Activated CD4-positive, CD25-positive, alpha-beta regulatory T cell treated with anti-CD3 and anti-CD28 coated beads, Interleukin-2, amount 50 U/mL, for 16 hours (primary cell): ENCODE measurements at regions not wholly inside any gene's neighbourhood (a gene's known extent, or its start where the extent isn't known, plus 50 kb on each side); places are given as distances from the start of the nearest gene placed in this dataset.
"Not testable (repeated sequence)": the region's sequence is repeated elsewhere in the genome, so short reads cannot be mapped to it uniquely, and the experiment has no call there.

Experiments used
- DNase-seq: peaks from one replicate; pipeline ENCODE4 v3.0.0-alpha.2; 2020; ENCODE audit warnings: low read depth, low spot score

DNA sequence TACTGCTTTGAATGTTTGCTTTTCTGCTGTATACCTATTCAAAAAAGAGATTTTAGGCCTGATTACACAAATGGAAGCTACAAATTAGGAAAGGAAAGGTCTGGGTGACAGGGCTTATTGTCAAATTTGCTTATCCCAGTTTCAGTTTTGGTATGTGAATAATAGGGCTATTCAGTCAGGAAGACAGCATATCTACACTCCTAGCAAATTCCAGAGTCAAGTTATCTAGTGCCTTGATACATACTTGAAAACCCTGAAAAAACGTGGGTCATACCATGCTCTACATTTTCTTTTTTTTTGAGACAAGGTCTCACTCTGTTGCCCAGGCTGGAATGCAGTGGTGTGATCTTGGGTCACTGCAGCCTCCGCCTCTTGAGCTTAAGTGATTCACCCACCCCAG lies 59.2 kb upstream of the CCDC180 start:
- DNase-seq = not testable (repeated sequence)

DNA sequence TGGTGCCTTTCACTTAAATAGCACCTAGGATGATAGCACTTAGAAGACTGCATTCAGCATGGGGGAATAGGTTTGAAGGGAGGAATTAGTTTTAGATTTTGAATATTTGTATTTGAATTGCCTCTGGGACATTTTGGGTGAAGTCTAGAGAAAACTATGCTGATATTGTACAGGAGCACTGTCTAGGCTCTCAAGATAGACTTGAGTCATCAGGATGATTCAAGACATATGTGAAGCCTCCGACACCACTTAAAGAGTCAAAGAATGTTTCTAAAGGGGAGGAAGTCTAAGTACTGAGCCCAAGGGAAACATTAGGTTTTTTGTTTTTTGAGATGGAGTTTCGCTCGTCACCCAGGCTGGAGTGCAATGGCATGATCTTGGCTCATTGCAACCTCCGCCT lies 63.9 kb upstream of the CCDC180 start:
- DNase-seq = no peak

DNA sequence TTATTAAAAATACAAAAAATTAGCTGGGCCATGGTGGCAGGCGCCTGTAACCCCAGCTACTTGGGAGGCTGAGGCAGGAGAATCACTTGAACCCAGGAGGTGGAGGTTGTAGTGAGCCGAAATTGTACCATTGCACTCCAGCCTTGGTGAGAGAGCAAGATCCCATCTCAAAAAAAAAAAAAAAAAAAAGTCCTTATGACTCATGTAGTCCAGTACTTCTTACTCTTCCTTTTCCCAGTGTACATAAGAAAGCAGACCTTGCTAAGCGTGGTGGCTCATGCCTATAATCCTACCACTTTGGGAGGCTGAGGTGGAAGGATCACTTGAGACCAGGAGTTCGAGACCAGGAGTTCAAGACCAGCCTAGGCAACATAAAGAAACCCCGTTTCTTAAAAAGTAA lies 66.0 kb upstream of the CCDC180 start:
- DNase-seq = not testable (repeated sequence)

DNA sequence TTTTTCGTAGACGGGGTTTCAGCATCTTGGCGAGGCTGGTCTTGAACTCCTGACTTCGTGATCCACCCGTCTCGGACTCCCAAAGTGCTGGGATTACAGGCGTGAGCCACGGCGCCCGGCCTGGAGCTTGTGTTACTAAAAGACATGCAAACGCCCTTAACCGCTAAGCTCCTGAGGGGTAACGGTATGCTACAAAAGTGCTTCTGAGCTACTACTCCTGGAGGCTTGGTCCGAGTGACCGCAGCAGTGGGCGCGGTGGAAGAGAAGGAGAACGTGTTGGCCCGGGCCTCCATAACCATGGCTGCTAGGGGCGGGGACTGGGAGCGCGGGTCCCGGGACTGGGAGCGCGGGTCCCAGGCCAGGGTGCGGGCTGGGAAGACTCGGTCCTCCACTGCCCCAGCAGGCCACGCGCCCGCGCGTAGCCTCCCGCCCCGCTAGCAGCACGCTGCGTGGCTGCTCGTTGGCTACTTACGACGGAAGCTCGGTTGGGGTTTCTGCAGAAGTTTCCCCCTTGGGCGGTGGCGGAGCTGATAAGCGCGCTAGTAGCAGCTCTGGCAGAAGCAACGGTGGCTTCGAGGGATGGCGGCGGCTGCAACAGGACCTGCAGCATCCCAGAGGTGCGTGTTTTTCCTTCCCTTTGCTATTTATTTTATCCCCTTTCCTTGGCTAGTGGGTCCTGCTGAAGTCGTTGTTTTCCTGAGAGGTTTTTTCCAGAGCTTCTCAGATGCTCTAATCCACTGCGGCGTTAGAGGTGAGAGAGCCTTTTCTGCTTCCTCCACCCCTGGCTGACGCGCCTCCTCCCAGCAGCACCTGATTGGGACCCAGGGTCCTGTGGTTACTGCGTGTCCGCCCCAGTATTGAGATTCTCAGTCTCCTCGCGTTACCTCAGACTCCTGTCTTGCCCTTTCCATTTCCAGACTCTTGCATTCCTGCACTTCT lies 69.2 kb upstream of the CCDC180 start:
- DNase-seq = peak; percentile 37

DNA sequence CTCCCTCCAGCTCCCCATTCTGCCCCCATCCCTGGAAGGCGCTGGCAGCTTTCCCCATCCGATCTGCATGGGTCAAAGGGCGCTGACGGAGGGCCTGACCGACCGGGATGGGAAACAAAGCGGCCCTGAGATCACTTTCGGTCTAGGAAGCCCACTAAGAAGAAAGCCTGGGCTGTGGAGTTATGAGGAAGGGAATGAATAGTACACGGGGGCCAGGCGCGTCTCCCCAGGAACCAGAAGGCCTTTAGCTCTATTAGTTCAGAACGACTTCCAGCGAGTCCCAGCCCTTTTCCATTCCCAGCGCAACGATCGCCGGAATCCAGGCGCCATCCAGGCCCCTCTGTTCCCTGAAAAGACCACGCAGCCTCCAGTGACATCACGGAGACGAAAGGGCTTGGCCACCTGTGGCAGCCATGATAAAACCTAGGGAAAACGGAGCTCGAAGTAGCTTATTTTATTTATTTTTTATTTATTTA lies 70.1 kb upstream of the CCDC180 start:
- DNase-seq = no peak

DNA sequence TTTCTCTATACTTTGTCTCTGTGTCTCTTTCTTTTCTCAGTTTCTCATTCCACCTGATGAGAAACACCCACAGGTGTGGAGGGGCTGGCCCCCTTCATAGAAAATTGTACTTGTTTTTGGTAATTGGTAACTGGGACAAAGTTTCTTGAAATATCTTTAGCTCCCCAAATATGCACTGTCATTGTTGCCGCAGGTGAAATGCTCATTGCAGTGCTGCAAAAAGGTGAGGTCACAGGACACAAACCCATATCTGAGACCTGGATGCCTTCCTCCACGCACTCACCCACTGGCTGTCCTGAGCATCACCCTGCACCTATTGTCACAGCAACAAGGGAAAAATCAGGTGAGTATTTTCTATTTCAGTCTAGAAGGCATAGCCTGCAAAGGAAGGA lies 74.5 kb upstream of the CCDC180 start:
- DNase-seq = not testable (repeated sequence)

DNA sequence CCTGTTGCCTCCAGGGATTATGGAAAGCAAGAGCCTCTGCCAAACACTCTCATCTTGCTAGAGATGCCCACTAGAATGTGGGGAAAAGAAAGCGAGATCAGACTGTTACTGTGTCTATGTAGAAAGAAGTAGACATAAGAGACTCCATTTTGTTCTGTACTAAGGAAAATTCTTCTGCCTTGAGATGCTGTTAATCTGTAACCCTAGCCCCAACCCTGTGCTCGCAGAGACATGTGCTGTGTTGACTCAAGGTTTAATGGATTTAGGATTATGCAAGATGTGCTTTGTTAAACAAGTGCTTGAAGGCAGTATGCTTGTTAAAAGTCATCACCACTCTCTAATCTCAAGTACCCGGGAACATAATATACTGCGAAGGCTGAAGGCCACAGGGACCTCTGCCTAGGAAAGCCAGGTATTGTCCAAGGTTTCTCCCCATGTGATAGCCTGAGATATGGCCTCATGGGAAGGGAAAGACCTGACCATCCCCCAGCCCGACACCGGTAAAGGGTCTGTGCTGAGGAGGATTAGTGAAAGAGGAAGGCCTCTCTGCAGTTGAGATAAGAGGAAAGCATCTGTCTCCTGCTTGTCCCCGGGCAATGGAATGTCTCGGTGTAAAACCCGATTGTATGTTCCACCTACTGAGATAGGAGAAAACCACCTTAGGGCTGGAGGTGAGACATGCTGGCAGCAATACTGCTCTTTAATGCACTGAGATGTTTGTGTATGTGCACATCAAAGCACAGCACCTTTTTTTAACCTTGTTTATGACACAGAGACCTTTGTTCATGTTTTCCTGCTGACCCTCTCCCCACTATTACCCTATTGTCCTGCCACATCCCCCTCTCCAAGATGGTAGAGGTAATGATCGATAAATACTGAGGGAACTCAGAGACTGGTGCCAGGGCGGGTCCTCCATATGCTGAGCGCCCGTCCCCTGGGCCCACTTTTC lies 75.1 kb upstream of the CCDC180 start:
- DNase-seq = not testable (repeated sequence)

DNA sequence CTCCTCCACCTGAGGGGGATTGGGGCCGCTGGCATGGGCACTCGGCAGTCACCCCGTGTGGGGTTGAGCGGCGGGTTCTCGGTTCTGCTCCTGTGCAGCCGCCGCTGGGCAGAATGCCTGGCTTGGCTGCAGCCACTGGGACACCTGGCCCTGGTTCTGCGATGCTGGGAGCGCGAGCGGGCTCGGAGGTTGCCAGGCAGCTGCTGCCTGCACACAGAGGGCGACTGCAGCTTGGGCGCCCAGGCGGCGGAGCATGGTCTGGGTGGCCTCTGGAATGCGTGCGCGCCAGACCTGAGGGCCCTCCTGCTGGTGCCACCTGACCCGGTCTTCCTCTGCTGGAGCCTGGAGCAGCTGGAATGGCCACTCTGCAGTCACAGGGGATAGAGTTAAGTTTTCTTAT lies 85.1 kb upstream of the CCDC180 start:
- not testable (repeated sequence) for DNase-seq

DNA sequence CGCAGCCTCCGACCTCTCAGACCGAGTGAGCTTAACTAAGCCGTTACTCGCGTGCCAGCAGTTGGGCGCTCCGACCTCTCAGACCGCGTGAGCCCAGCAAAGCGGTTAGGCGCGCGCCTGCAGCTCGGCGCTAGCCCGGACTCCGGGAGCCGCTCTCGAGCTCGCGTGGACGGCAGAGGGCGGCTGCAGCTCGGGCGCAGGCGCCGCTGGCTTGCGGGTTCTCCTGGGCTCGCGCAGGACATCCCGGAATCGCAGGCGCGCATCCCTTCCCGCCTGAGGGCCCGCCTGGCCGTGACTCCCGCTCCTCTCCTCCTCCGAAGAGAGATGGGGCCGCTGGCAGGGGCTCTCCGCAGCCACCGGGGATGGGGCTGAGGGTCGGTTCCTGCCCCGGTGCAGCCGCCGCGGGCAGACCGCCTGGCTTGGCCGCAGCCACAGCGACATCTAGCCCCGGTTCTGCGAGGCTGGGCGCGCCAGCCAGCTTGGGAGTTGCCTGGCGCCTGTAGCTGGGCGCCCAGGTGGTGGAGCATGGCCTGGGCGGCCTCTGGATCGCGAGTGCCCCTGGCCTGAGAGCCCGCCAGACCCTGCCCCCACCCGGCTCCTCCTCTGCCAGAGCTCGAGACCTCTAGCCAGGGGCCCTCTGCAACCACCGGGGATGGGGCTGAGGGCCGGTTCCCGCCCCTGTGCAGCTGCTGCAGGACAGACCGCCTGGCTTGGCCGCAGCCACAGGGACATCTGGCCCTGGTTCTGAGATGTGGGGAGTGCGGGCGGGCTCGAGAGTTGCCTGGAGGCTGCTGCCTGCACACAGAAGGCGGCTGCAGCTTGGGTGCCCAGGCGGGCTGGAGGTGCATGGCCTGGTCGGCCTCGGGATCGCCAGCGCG lies 85.7 kb upstream of the CCDC180 start:
- DNase-seq = not testable (repeated sequence)

DNA sequence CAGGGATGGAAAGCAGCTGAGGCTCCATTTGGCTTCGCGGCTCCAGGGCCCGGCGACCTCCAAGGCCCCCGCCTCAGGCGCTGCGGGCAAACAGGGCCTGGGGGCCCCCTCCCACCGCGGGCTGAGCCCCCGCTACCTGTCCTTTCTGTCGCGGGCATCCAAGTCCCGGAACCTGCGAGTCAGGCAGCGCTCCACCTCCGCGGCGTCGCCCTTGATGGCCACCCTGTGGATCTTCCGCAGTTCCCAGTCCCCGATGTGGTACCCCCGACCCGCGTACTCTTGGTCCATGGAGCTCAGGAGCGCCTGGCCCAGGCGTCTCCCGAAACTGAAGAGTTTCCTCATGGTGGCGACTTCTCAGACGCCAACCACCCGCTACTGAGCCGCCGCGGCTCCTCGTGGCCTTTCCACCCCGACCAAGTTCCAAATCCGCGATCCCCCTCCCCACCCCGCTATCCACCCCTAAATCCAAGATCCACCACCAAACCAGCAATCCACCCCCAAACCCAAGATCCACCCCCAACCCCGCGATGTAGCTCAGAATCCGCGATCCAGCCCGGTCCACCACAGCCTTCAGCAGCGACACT lies 86.5 kb upstream of the CCDC180 start:
- no peak for DNase-seq

DNA sequence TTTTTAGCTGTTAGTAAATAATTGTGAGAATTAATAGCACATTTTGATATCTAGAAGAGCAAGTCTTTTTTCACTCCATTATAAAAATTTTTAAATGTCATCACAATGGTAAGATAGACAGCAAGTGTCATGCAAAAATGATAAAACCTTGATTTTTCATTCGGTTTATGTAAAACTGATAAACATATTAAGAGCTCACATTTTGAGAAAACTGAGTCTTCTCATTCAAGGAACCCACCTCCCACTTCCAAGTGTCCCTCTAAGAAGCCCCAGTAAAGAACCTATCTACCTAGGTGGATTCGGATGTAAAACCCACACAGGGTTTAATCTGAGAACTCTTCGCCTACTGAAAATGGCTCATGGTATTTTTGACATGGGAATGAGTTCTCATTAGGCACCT lies 87.1 kb upstream of the CCDC180 start:
- DNase-seq = not testable (repeated sequence)

DNA sequence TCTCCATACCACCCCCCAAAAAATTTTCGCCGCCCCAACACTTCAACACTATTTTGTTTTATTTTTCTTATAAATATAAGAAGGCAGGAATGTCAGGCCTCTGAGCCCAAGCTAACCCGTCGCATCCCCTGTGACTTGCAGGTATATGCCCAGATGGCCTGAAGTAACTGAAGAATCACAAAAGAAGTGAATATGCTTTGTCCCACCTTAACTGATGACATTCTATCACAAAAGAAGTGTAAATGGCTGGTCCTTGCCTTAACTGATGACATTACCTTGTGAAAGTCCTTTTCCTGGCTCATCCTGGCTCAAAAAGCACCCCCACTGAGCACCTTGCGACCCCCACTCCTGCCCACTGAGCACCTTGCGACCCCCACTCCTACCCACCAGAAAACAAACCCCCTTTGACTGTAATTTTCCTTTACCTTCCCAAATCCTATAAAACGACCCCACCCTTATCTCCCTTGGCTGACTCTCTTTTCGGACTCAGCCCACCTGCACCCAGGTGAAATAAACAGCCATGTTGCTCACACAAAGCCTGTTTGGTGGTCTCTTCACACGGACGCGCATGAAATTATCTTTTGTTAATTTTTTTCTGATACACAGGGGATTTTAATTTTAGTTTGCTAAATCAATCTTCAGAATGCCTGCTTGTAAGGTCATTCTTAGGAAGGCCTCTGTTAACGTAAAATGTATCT lies 87.9 kb upstream of the CCDC180 start:
- DNase-seq = not testable (repeated sequence)

DNA sequence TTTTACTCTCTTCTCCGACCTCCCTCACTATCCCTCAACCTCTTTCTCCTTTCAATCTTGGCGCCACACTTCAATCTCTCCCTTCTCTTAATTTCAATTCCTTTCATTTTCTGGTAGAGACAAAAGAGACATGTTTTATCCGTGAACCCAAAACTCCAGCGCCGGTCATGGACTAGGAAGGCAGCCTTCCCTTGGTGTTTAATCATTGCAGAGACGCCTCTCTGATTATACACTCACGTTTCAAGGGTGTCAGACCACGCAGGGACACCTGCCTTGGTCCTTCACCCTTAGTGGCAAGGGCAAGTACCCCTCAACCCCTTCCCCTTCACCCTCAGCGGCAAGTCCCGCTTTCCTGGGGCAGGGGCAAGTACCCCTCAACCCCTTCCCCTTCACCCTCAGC lies 92.3 kb upstream of the CCDC180 start:
- DNase-seq = not testable (repeated sequence)

DNA sequence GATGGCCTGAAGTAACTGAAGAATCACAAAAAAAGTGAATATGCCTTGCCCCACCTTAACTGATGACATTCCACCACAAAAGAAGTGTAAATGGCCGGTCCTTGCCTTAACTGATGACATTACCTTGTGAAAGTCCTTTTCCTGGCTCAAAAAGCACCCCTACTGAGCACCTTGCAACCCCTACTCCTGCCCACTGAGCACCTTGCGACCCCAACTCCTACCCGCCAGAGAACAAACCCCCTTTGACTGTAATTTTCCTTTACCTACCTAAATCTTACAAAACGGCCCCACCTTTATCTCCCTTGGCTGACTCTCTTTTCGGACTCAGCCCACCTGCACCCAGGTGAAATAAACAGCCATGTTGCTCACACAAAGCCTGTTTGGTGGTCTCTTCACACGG lies 92.9 kb upstream of the CCDC180 start:
- DNase-seq = not testable (repeated sequence)

DNA sequence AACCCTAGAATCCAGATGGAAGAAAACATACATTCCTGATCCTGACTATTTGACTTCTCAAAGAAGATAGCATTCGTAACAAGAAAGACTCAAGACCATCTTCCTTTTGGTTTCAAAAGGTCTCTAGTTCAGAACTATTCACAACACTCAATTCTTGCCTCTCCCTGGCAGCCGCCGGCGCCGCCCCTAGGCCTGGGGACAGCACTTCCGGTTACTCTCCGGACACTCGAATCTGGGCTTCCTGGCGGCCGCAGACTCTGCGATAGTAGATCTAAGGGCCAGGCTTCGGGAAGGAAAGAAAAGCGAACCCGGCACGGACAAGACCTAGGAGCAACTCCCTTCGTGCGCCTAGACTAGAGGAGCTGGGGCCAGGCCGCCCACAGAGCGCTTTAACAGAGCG lies 107.8 kb upstream of the CCDC180 start:
- DNase-seq = not testable (repeated sequence)

DNA sequence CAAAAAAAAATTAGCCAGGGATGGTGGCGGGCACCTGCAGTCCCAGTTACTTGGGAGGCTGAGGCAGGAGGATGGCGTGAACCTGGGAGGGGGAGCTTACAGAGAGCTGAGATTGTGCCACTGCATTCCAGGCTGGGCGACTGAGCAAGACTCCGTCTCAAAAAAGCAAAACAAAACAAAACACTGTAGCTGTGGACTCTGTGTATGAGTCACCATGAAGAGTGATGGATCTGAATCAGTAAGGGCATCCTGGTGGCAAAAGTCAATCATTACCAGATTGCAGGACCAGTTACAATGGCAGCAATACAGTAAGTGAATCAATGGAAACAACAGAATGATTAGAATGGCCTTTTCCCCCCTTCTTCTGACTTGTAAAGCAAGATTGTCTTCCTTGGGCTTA lies 113.7 kb upstream of the CCDC180 start:
- DNase-seq = not testable (repeated sequence)

DNA sequence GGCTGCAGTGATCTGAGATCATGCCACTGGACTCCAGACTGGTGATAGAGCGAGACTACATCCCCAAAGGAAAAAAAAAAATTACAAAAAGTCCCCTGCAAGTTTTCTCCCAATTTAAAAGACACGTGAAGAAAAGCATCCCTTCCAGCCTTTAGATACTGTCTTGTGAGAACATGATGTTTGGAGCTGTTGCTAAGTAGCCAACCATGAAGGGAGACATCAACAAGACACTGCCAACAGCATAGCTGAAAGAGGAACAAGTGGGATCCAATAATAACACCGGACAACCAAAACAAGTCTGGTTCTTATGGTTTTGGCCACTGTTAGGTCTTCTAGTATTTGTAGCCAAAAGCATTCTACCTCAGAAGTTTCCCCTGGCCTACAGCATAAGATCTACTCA lies 118.9 kb upstream of the CCDC180 start:
- DNase-seq = no peak

DNA sequence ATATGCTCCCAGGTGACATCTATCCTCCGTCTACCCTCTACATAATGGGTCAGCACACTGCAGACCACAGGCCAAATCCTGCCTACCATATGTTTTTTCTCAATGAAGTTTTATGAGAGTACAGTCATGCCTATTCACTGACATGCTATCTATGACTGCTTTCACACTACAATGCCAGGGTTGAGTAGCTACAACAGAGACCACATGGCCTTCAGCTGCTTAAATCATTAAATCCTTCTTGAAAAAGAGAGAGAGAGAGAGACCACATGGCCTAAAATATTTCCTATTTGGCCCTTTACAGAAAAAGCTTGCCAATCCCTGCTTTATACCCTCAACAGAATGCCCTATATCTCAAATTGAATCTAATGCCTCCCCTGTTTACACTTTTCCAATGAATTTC lies 119.8 kb upstream of the CCDC180 start:
- DNase-seq = not testable (repeated sequence)

DNA sequence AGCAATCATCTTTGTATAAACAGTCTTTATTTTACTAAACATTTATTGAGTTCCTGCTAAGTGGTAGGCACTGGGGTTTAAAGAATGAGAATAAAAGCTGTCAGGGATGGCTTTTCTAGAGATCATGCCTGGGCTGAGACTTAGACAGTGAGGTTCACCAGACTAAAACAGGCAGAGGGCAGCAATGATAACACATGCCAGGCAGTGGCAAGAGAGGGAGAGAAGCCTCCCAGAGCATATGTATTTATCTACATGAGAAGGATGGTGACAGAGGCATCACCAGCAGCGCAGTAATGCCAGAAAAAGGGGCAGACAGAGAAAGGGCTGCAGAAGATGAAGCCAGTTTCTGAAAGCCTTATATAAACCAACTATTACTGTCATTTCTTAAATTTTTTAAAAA lies 121.0 kb upstream of the CCDC180 start:
- DNase-seq = no peak

DNA sequence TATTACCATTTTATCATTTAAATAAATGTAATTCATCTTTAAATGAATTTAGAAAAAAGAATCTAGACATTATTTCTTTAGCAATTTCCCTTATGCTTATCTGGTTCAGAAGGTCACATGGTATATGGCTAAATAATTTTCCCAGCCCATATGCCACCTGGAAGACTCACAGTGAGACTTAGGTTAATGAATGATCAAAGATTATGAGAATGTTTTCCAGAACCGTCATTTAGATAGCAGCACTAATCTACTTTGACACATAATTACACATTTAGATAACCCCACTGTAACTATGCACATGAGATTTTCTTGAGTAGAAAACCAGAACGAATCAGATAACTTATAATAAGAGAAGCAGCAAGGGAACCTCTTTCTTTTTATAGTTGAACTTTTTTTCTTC lies 124.9 kb upstream of the CCDC180 start:
- not testable (repeated sequence) for DNase-seq
